Vagina (tissue), 2 donors: ENCODE measurements at regions not wholly inside any gene's neighbourhood (a gene's known extent, or its start where the extent isn't known, plus 50 kb on each side); places are given as distances from the start of the nearest gene placed in this dataset.

Source experiments
- POLR2A ChIP-seq, 2 donors: fragments of 450-650 bp; IDR thresholded peaks; one replicate each; pipeline ENCODE4 v1.6.1; 2017; ENCODE audit warnings: antibody characterized with exemption in 2 of 2, mild to moderate bottlenecking in 2 of 2, moderate library complexity in 2 of 2
- POLR2AphosphoS5 ChIP-seq, 2 donors: sonication (generic); formaldehyde crosslinking; IDR thresholded peaks; one replicate each; pipeline ENCODE4 v1.9.0; 2017; ENCODE audit warnings: antibody characterized with exemption in 2 of 2, mild to moderate bottlenecking in 2 of 2, low read depth in 1 of 2; ENCODE audit not compliant: insufficient read depth in 1 of 2

GRCh38 chr5:99724732-99725290 lies 796.0 kb upstream of the CHD1 start:
- TF ChIP-seq POLR2A (IDR thresholded peaks at IDR 0.05) (no peak), POLR2AphosphoS5 (IDR thresholded peaks at IDR 0.05; ENCODE audit: insufficient read depth in 1 of 2, low read depth in 1 of 2) (no peak)
